WTC11 (cell line): ENCODE measurements at regions not wholly inside any gene's neighbourhood (a gene's known extent, or its start where the extent isn't known, plus 50 kb on each side); places are given as distances from the start of the nearest gene placed in this dataset.

Experiments used
- ATAC-seq: fragments of 200-7000 bp; cut with Tn5 transposase; 2 replicates; pipeline ENCODE4 v1.10.0; 2021; ENCODE audit warnings: mild to moderate bottlenecking, moderate library complexity
- CTCF ChIA-PET: fragments of 300-600 bp; sonication (Branson Sonifier 250); formaldehyde crosslinking; loops from one replicate; lab custom pipeline; 2021; ENCODE audit warnings: antibody characterized with exemption; lab: Charles Lee
- POLR2A ChIA-PET: fragments of 350-600 bp; sonication (Branson Sonifier 250); formaldehyde crosslinking; loops from one replicate; lab custom pipeline; 2021; ENCODE audit warnings: antibody characterized with exemption; lab: Charles Lee
- DNase-seq: peaks from one replicate; pipeline ENCODE4 v3.0.0; 2021; ENCODE audit warnings: low spot score
- H3K27ac Mint-ChIP-seq: 2 replicates; pipeline ENCODE4 v1.8.0; 2021; ENCODE audit warnings: mixed read lengths
- H3K27me3 Mint-ChIP-seq: 2 replicates; pipeline ENCODE4 v1.8.0; 2021; ENCODE audit warnings: low read depth, mild to moderate bottlenecking, moderate library complexity, mixed read lengths
- H3K36me3 Mint-ChIP-seq: 2 replicates; pipeline ENCODE4 v1.8.0; 2021; ENCODE audit warnings: mixed read lengths
- H3K4me1 Mint-ChIP-seq: 2 replicates; pipeline ENCODE4 v1.8.0; 2022; ENCODE audit warnings: mixed read lengths
- H3K4me3 Mint-ChIP-seq: 2 replicates; pipeline ENCODE4 v1.8.0; 2021; ENCODE audit warnings: mild to moderate bottlenecking, moderate library complexity, mixed read lengths
- H3K9me3 Mint-ChIP-seq: 2 replicates; pipeline ENCODE4 v1.8.0; 2021; ENCODE audit warnings: mixed read lengths
- ARID4B ChIP-seq: sonication (generic); formaldehyde crosslinking; IDR thresholded peaks from 2 replicates; pipeline ENCODE4 v1.8.0; 2023; ENCODE audit warnings: missing genetic modification reagents, mild to moderate bottlenecking, borderline replicate concordance
- ATF2 ChIP-seq: sonication (generic); formaldehyde crosslinking; IDR thresholded peaks from 2 replicates; pipeline ENCODE4 v1.8.1; 2022; ENCODE audit warnings: low read depth, missing genetic modification reagents, borderline replicate concordance
- CDX4 ChIP-seq: fragments of 250-450 bp; sonication (Bioruptor Pico); IDR thresholded peaks from 2 replicates; pipeline ENCODE4 v1.9.0; 2021; ENCODE audit warnings: moderate library complexity, mild to moderate bottlenecking, inconsistent platforms, borderline replicate concordance
- ETV6 ChIP-seq: sonication (generic); formaldehyde crosslinking; IDR thresholded peaks from 2 replicates; pipeline ENCODE4 v1.8.1; 2022; ENCODE audit warnings: mild to moderate bottlenecking, missing genetic modification reagents
- GRHL2 ChIP-seq: fragments of 250-450 bp; sonication (Bioruptor Pico); IDR thresholded peaks from 2 replicates; pipeline ENCODE4 v1.8.0; 2022; ENCODE audit warnings: mild to moderate bottlenecking, moderate library complexity; ENCODE audit not compliant: insufficient replicate concordance, severe bottlenecking
- MLX ChIP-seq: sonication (generic); formaldehyde crosslinking; IDR thresholded peaks from 2 replicates; pipeline ENCODE4 v1.8.1; 2023; ENCODE audit warnings: mild to moderate bottlenecking, missing genetic modification reagents, moderate library complexity
- NR2C2 ChIP-seq: sonication (generic); formaldehyde crosslinking; IDR thresholded peaks from 2 replicates; pipeline ENCODE4 v1.8.0; 2022; ENCODE audit warnings: mild to moderate bottlenecking, missing genetic modification reagents
- PREB ChIP-seq: sonication (generic); formaldehyde crosslinking; IDR thresholded peaks from 2 replicates; pipeline ENCODE4 v1.8.1; 2022; ENCODE audit warnings: mild to moderate bottlenecking, missing genetic modification reagents, moderate library complexity, borderline replicate concordance
- RELA ChIP-seq: sonication (generic); formaldehyde crosslinking; IDR thresholded peaks from 2 replicates; pipeline ENCODE4 v1.8.1; 2022; ENCODE audit warnings: missing genetic modification reagents, mild to moderate bottlenecking, borderline replicate concordance
- ZNF121 ChIP-seq: sonication (generic); formaldehyde crosslinking; IDR thresholded peaks from 2 replicates; pipeline ENCODE4 v1.8.0; 2023; ENCODE audit warnings: missing genetic modification reagents
- ZNF263 ChIP-seq: sonication (generic); formaldehyde crosslinking; IDR thresholded peaks from 2 replicates; pipeline ENCODE4 v1.8.1; 2022; ENCODE audit warnings: low read depth, mild to moderate bottlenecking, moderate library complexity, missing genetic modification reagents
- ZNF281 ChIP-seq: sonication (generic); formaldehyde crosslinking; IDR thresholded peaks from 2 replicates; pipeline ENCODE4 v1.8.0; 2023; ENCODE audit warnings: mild to moderate bottlenecking, missing genetic modification reagents
- ZNF317 ChIP-seq: sonication (generic); formaldehyde crosslinking; IDR thresholded peaks from 2 replicates; pipeline ENCODE4 v1.8.1; 2023; ENCODE audit warnings: low read depth, mild to moderate bottlenecking, moderate library complexity, missing genetic modification reagents, borderline replicate concordance
- ZNF416 ChIP-seq: fragments of 250-450 bp; sonication (Bioruptor Pico); IDR thresholded peaks from 2 replicates; pipeline ENCODE4 v1.9.0; 2021; ENCODE audit warnings: mild to moderate bottlenecking, inconsistent platforms
- ZNF671 ChIP-seq: fragments of 250-450 bp; sonication (Bioruptor Pico); IDR thresholded peaks from 2 replicates; pipeline ENCODE4 v1.8.0; 2021; ENCODE audit warnings: mild to moderate bottlenecking
- TF ChIP-seq, protein P1 (sequence below): sonication (generic); formaldehyde crosslinking; IDR thresholded peaks from 2 replicates; pipeline ENCODE4 v1.8.0; 2022; ENCODE audit warnings: missing genetic modification reagents
- TF ChIP-seq, protein P2 (sequence below): sonication (generic); formaldehyde crosslinking; IDR thresholded peaks from 2 replicates; pipeline ENCODE4 v1.8.0; 2022; ENCODE audit warnings: mild to moderate bottlenecking, missing genetic modification reagents
- TF ChIP-seq, protein P3 (sequence below): sonication (generic); formaldehyde crosslinking; IDR thresholded peaks from 2 replicates; pipeline ENCODE4 v1.8.1; 2022; ENCODE audit warnings: mild to moderate bottlenecking, moderate library complexity, missing genetic modification reagents

DNA sequence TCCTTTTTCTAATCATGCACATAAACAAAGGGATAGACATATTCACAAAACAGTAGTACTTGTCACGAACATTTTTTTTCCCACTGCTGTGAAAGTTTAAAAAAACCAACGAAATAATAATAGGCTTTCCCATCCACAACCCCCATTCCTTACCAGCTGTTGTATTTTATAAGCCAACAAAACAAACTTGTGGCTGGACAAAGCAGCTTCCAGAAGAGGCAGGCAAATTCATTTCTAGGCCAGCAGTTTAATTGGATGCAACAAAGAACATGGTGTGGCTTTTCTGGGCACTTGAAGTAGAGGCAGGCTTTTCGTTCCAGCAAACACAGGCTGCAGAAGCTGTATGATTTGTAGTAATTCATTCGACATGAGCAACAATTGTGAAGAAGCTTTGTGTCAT is 56.0 kb upstream of the FAM20A start:
- no peak overlapping the region for H3K27ac Mint-ChIP-seq
- no peaks in the 10 kb centered on the region for H3K27me3 Mint-ChIP-seq
- DNase-seq (no peak), ATAC-seq (no peak)
- POLR2A ChIA-PET: no interaction called here
- H3K9me3 Mint-ChIP-seq: peaks cover 9% of the 10 kb centered on the region; the same call in 1 of the 2 replicates
- H3K4me3 Mint-ChIP-seq: no peak overlapping the region
- CTCF ChIA-PET: no interaction called here
- H3K36me3 Mint-ChIP-seq: no peaks in the 10 kb centered on the region
- H3K4me1 Mint-ChIP-seq: peaks cover 19% of the 10 kb centered on the region
- no peak for TF ChIP-seq ATF2 (CRISPR knock-in tag)
- TF ChIP-seq ZNF671 (CRISPR knock-in tag): no peak
- no peak for TF ChIP-seq ZNF121 (CRISPR knock-in tag)
- no peak for TF ChIP-seq ARID4B (CRISPR knock-in tag)
- no peak for TF ChIP-seq CDX4 (CRISPR knock-in tag)
- no peak for TF ChIP-seq ZNF317 (CRISPR knock-in tag)
- no peak for TF ChIP-seq PREB (CRISPR knock-in tag)
- TF ChIP-seq ZNF281 (CRISPR knock-in tag): no peak
- no peak for TF ChIP-seq MLX (CRISPR knock-in tag)
- TF ChIP-seq ZNF263 (CRISPR knock-in tag): no peak
- no peak for TF ChIP-seq GRHL2 (CRISPR knock-in tag)
- no peak for TF ChIP-seq RELA (CRISPR knock-in tag)
- TF ChIP-seq, protein P1, sequence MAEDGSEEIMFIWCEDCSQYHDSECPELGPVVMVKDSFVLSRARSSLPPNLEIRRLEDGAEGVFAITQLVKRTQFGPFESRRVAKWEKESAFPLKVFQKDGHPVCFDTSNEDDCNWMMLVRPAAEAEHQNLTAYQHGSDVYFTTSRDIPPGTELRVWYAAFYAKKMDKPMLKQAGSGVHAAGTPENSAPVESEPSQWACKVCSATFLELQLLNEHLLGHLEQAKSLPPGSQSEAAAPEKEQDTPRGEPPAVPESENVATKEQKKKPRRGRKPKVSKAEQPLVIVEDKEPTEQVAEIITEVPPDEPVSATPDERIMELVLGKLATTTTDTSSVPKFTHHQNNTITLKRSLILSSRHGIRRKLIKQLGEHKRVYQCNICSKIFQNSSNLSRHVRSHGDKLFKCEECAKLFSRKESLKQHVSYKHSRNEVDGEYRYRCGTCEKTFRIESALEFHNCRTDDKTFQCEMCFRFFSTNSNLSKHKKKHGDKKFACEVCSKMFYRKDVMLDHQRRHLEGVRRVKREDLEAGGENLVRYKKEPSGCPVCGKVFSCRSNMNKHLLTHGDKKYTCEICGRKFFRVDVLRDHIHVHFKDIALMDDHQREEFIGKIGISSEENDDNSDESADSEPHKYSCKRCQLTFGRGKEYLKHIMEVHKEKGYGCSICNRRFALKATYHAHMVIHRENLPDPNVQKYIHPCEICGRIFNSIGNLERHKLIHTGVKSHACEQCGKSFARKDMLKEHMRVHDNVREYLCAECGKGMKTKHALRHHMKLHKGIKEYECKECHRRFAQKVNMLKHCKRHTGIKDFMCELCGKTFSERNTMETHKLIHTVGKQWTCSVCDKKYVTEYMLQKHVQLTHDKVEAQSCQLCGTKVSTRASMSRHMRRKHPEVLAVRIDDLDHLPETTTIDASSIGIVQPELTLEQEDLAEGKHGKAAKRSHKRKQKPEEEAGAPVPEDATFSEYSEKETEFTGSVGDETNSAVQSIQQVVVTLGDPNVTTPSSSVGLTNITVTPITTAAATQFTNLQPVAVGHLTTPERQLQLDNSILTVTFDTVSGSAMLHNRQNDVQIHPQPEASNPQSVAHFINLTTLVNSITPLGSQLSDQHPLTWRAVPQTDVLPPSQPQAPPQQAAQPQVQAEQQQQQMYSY: no peak
- TF ChIP-seq ETV6: no peak
- no peak for TF ChIP-seq ZNF416 (CRISPR knock-in tag)
- no peak for TF ChIP-seq NR2C2 (CRISPR knock-in tag)
- TF ChIP-seq, protein P2, sequence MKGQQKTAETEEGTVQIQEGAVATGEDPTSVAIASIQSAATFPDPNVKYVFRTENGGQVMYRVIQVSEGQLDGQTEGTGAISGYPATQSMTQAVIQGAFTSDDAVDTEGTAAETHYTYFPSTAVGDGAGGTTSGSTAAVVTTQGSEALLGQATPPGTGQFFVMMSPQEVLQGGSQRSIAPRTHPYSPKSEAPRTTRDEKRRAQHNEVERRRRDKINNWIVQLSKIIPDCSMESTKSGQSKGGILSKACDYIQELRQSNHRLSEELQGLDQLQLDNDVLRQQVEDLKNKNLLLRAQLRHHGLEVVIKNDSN (CRISPR knock-in tag): no peak
- TF ChIP-seq, protein P3, sequence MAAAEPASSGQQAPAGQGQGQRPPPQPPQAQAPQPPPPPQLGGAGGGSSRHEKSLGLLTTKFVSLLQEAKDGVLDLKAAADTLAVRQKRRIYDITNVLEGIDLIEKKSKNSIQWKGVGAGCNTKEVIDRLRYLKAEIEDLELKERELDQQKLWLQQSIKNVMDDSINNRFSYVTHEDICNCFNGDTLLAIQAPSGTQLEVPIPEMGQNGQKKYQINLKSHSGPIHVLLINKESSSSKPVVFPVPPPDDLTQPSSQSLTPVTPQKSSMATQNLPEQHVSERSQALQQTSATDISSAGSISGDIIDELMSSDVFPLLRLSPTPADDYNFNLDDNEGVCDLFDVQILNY (CRISPR knock-in tag): no peak
